GM12878 (cell line): ENCODE measurements at regions not wholly inside any gene's neighbourhood (a gene's known extent, or its start where the extent isn't known, plus 50 kb on each side); places are given as distances from the start of the nearest gene placed in this dataset.

Experiments used
- ATAC-seq: fragments of 200-7000 bp; cut with Tn5 transposase; 3 replicates; pipeline ENCODE4 v1.9.1; 2020; ENCODE audit warnings: mild to moderate bottlenecking, moderate library complexity
- BruUV-seq: library from RNA; stranded (reverse); fragments of 400-500 nt; replicated peaks from 2 replicates; lab custom pipeline; 2021; lab: Mats Ljungman, UMichigan
- CTCF ChIA-PET: fragments of 300-600 bp; sonication (Branson Sonifier 250); formaldehyde crosslinking; extraction: SDS; loops from one replicate; lab custom pipeline; 2021; ENCODE audit warnings: inconsistent platforms; lab: Yijun Ruan, JAX
- POLR2A ChIA-PET: fragments of 350-600 bp; formaldehyde crosslinking; extraction: SDS; loops from one replicate; lab custom pipeline; 2021; ENCODE audit warnings: inconsistent platforms; lab: Charles Lee
- RAD21 ChIA-PET: fragments of 300-600 bp; sonication (Branson Sonifier 250); formaldehyde crosslinking; loops from one replicate; lab custom pipeline; 2023; ENCODE audit warnings: antibody characterized with exemption; ENCODE audit not compliant: unreplicated experiment; lab: Charles Lee
- SMC1A ChIA-PET: fragments of 300-600 bp; sonication (Branson Sonifier 250); formaldehyde crosslinking; loops from one replicate; lab custom pipeline; 2023; ENCODE audit not compliant: unreplicated experiment, uncharacterized antibody; lab: Charles Lee
- DNase-seq: peaks from one replicate; pipeline ENCODE4 v3.0.0-alpha.2; 2011; ENCODE audit warnings: low read depth, low spot score
- FAIRE-seq: peaks from 3 replicates; lab custom pipeline; 2011; peaks lifted over from hg19 to GRCh38; lab: Jason Lieb, UNC
- H2AFZ ChIP-seq: 2 replicates; pipeline ENCODE4 v1.6.0; 2011; ENCODE audit warnings: low read depth, low read length, control low read depth; ENCODE audit not compliant: control insufficient read depth
- H3K27ac ChIP-seq: 2 replicates; pipeline ENCODE4 v1.5.1; 2011; ENCODE audit warnings: control low read depth; ENCODE audit not compliant: control insufficient read depth, insufficient read depth
- H3K27me3 ChIP-seq, 2 experiments: replicated peaks in 1 of 2; 2 replicates each; pipeline versions ENCODE4 v1.6.0 to v1.6.1; 2011; ENCODE audit warnings: low read length in 1 of 2; ENCODE audit not compliant: control insufficient read depth in 2 of 2, insufficient read depth in 2 of 2
- H3K36me3 ChIP-seq, 2 experiments: 2 replicates each; pipeline ENCODE4 v1.5.1; 2011; ENCODE audit warnings: low read length in 1 of 2; ENCODE audit not compliant: control insufficient read depth in 2 of 2, insufficient read depth in 2 of 2
- H3K4me1 ChIP-seq: 2 replicates; pipeline ENCODE4 v1.6.1; 2011; ENCODE audit warnings: mild to moderate bottlenecking, low read length, moderate library complexity, mixed read lengths; ENCODE audit not compliant: control insufficient read depth, insufficient read depth
- H3K4me2 ChIP-seq: 2 replicates; pipeline ENCODE4 v1.6.0; 2011; ENCODE audit warnings: control low read depth; ENCODE audit not compliant: control insufficient read depth, insufficient read depth
- H3K4me3 ChIP-seq: fragments of 200-600 bp; sonication (generic); 2 replicates; pipeline ENCODE4 v1.5.1; 2016
- H3K79me2 ChIP-seq: 2 replicates; pipeline ENCODE4 v1.6.0; 2011; ENCODE audit warnings: low read length; ENCODE audit not compliant: control insufficient read depth, insufficient read depth
- H3K9ac ChIP-seq: 2 replicates; pipeline ENCODE4 v1.8.0; 2011; ENCODE audit warnings: low read length, control low read depth, mixed read lengths; ENCODE audit not compliant: control insufficient read depth, insufficient read depth
- H3K9me3 ChIP-seq: replicated peaks from 3 replicates; pipeline ENCODE4 v1.5.1; 2011; ENCODE audit warnings: mild to moderate bottlenecking, low read length; ENCODE audit not compliant: control insufficient read depth, insufficient read depth
- H4K20me1 ChIP-seq: 2 replicates; pipeline ENCODE4 v1.6.0; 2011; ENCODE audit not compliant: control insufficient read depth, insufficient read depth
- BHLHE40 ChIP-seq, 2 experiments: fragments of 450-650 bp in 1 of 2; IDR thresholded peaks; 2 replicates each; pipeline ENCODE4 v1.6.1; 2011 to 2017; ENCODE audit warnings: low read depth in 2 of 2, borderline replicate concordance in 1 of 2, improper control_type of control experiment in 1 of 2, low read length in 1 of 2, mild to moderate bottlenecking in 1 of 2
- LARP7 ChIP-seq: fragments of 450-650 bp; IDR thresholded peaks from 2 replicates; pipeline ENCODE4 v1.6.1; 2017; ENCODE audit warnings: mild to moderate bottlenecking
- MLLT1 ChIP-seq: fragments of 450-650 bp; IDR thresholded peaks from 2 replicates; pipeline ENCODE4 v1.6.1; 2016; ENCODE audit warnings: mild to moderate bottlenecking
- MYB ChIP-seq: fragments of 150-350 bp; IDR thresholded peaks from 2 replicates; pipeline ENCODE4 v1.6.1; 2014; ENCODE audit warnings: mild to moderate bottlenecking, low read depth, low read length, borderline replicate concordance
- MYC ChIP-seq: IDR thresholded peaks from 2 replicates; pipeline ENCODE4 v1.6.1; 2011; ENCODE audit warnings: mild to moderate bottlenecking, low read length, moderate library complexity, inconsistent platforms; ENCODE audit not compliant: insufficient read depth, insufficient replicate concordance, insufficient read length, severe bottlenecking
- NFXL1 ChIP-seq: fragments of 450-650 bp; IDR thresholded peaks from 2 replicates; pipeline ENCODE4 v1.6.1; 2017; ENCODE audit warnings: antibody characterized with exemption, mild to moderate bottlenecking, borderline replicate concordance
- POLR2AphosphoS5 ChIP-seq: IDR thresholded peaks from 2 replicates; pipeline ENCODE4 v1.6.1; 2011; ENCODE audit warnings: mild to moderate bottlenecking, low read length, inconsistent platforms
- TARDBP ChIP-seq: IDR thresholded peaks from 2 replicates; pipeline ENCODE4 v1.6.1; 2016; ENCODE audit warnings: borderline replicate concordance
- ZBTB40 ChIP-seq: fragments of 450-650 bp; IDR thresholded peaks from 2 replicates; pipeline ENCODE4 v1.6.1; 2016; ENCODE audit warnings: mild to moderate bottlenecking, moderate library complexity, borderline replicate concordance
- whole genome bisulfite sequencing: methylation state at CpG from one replicate; pipeline ENCODE4 v1.1.6; 2016; ENCODE audit warnings: low lambda C conversion rate; ENCODE audit not compliant: insufficient replicate concordance, insufficient coverage; ENCODE audit errors: missing lambda C conversion rate; 5-methylcytosine and 5-hydroxymethylcytosine counted together
- in situ Hi-C: fragments of 300-500 bp; cut with MboI; formaldehyde crosslinking; loops from 9 replicates; pipeline ENCODE4 v1.14.3; 2018; ENCODE audit warnings: mixed read lengths
- intact Hi-C: fragments of 100-400 bp; cut with micrococcal nuclease; formaldehyde crosslinking; loops from one replicate; pipeline ENCODE4 v1.14.2; 2022; ENCODE audit not compliant: unreplicated experiment

GRCh38 chr18:46289931-46290330 is 185.7 kb downstream of the HAUS1 start (continued):
- TF ChIP-seq POLR2AphosphoS5: no peak
- no peak for TF ChIP-seq MYB
- no peak for TF ChIP-seq NFXL1
- no peak for TF ChIP-seq TARDBP

- Histone ChIP-seq H3K36me3 (no peaks in the 10 kb centered on the region), H3K27ac (no peak overlapping the region), H3K9me3 (no peaks in the 10 kb centered on the region), H3K9ac (no peak overlapping the region), H3K79me2 (no peaks in the 10 kb centered on the region), H4K20me1 (no peaks in the 10 kb centered on the region), H3K4me3 (no peak overlapping the region), H3K4me1 (no peaks in the 10 kb centered on the region), H3K27me3 (no peaks in the 10 kb centered on the region), H2AFZ (no peak overlapping the region), H3K4me2 (no peak overlapping the region)
- in situ Hi-C loops: no loop called here
- ChIA-PET SMC1A (no interaction called here), POLR2A (no interaction called here), RAD21 (no interaction called here), CTCF (interaction anchor here (0.7 to 2.3 kb wide), 3 partner anchors 10 to 334 kb away, joined by 3 to 7 read pairs (median 3); no protein-coding TSS in a partner anchor)
- no peak for TF ChIP-seq MLLT1
- no peak for TF ChIP-seq MYC
- TF ChIP-seq ZBTB40: no peak
- TF ChIP-seq LARP7: no peak
- TF ChIP-seq BHLHE40 (IDR thresholded peaks at IDR 0.05; ENCODE audit: borderline replicate concordance in 1 of 2, low read depth in 2 of 2, low read length in 1 of 2): no peak
- 54% methylated on average over 9 of the region's 9 CpGs for WGBS
- DNase-seq (no peak), ATAC-seq (no peak), FAIRE-seq (no peak)
- intact Hi-C loops: no loop called here
- no TSS peak for BruUV-seq
Measured at GRCh38 chr18:46290440-46291020, 186.3 kb downstream of the HAUS1 start.
